ENCODE measurements at regions not wholly inside any gene's neighbourhood (a gene's known extent, or its start where the extent isn't known, plus 50 kb on each side); places are given as distances from the start of the nearest gene placed in this dataset.

DNA sequence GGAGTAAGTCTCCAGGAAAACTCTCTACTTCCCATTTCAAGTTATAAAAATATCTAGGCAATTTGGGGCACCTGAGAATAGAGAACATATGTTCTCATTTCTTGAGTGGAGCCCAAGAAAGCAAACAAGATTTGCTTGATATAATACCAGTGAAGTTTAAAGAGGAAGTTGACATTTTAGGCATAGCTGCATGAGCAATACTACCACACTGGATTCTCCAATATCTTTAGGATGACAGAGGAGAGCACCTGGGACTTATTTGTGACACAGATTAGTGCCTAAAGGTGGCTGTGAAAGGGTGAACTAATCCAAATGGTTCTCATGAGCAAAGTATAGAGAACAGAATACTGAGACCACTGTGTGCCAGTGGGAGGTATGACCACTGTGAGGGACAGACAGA is 423.5 kb upstream of the RIOK2 start:
- no peak for DNase-seq

DNA sequence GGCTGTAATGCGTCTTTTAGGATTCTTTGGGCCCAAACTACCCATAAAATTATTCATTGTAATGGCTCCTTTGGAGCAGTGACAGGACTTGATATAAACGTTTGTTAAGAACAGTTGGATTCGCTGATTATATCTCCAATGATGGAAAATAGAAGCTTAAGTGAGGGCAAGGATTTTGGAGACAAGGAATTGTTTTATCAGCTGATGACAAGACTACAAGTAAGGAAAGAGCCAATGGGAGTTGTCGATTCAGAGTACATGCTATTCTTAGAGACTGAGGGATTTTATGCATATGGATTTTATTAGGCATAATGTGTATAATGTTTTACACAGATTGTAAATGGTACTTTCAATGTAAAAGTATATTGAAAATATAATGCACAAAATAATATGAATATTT is 425.5 kb upstream of the RIOK2 start:
- no peak for DNase-seq

DNA sequence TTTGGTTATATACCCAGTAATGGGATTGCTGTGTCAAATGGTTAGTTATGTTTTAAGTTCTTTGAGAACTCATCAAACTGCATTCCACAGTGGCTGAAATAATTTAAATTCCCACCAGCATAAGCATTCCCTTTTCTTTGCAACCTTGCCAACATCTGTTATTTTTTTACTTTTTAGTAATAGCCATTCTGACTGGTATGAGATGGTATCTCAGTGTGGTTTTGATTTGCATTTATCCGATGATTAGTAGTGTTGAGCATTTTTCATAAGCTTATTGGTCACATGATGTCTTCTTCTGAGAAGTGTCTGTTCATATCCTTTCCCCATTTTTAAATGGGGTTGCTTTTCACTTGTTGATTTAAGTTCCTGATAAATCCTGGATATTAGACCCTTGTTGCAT is 435.7 kb upstream of the RIOK2 start:
- no peak for DNase-seq

- DNase-seq: no peak
Observed at GRCh38 chr5:97623441-97623840, 440.4 kb upstream of the RIOK2 start.

- DNase-seq: no peak
Observed at GRCh38 chr5:97624886-97625285, 441.8 kb upstream of the RIOK2 start.

- DNase-seq: no peak
Observed at GRCh38 chr5:97627272-97627671, 444.2 kb upstream of the RIOK2 start.

DNA sequence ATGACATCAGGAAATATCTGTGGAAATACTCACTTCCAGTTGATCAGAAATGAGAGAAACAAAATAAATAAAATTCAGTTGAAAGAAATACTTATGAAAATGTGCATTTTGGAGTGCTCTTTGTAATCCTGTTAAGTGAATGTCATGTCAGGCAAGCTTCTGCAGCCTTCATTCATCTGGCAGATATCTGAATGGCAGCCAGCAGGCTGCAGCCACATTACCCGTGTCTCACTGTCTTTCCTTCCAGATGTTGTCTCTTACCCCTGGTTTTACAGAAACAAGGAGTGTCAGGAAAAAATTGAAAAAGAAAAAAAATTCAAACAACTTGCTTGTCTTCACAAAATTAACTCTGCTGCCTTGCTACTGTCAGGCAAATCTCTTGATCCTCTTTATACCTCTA is 445.0 kb upstream of the RIOK2 start:
- DNase-seq: no peak

GRCh38 chr5:97628807-97629206 is 445.8 kb upstream of the RIOK2 start:
- DNase-seq: no peak

DNA sequence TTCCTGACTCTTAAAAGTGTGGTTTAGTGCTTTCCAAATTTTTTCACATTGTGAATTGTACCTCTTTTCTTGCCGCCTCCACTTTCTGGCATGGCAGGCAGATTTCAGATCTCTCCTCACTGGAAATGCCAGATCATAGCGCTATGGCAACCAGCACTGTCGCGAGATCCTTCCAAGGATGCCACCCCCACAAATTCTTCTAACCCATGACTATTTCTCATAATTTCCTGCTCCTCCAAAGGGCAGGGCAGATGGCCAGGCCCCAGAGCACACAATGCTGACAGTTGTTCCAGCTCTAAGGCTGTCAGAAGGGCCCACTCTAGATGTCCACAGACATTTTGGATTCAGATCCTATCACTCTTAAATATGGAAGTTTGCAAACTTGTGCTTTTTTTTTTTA is 446.2 kb upstream of the RIOK2 start:
- DNase-seq: no peak

- DNase-seq: no peak
Observed at GRCh38 chr5:97635553-97635952, 452.5 kb upstream of the RIOK2 start.

DNA sequence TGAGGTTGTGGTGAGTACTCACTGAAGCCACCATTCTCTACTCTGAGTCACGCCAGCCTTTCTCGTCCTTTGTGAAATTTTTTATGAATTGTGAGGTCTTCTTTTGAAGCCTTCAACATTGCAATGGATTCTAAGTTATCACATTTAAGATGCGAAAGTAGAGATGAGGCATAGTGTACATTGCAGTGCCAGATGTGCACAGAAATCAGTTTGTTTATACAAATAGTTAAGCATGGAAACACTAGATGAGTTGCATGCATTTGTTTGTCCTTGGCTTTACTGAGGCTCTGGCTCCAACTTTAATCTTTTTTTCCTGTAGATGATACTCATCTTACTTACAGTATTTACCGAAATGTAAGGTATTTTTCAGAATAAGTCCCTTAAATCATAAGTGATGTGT is 453.7 kb upstream of the RIOK2 start:
- DNase-seq: no peak

- no peak for DNase-seq
Observed at GRCh38 chr5:97641081-97641480, 458.0 kb upstream of the RIOK2 start.

GRCh38 chr5:97644206-97644605 is 461.2 kb upstream of the RIOK2 start:
- no peak for DNase-seq

- DNase-seq: no peak
Observed at GRCh38 chr5:97644896-97645295, 461.8 kb upstream of the RIOK2 start.

GRCh38 chr5:97657239-97657638 is 474.2 kb upstream of the RIOK2 start:
- DNase-seq: no peak

GRCh38 chr5:97658116-97658900 is 475.3 kb upstream of the RIOK2 start:
- no peak for DNase-seq

GRCh38 chr5:97666783-97667182 is 483.7 kb upstream of the RIOK2 start:
- DNase-seq: no peak

DNA sequence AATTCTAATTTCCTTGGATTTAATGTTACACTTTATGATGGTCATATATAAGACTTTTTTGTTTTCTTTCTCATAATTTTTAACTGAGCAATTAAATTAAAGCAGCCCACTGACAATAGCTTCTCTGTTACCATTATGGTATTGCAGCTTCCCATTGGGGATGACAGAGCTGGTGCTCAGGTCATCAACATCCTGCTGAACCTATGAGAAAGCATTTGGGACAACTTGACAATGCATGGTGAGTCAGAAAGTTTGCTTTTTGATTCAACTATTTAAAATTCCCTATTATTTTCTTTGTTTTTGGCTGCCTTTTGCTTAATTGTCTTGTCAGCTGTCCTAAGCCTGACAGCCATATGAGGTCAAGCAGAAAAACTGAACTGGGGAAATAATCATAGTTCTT is 487.4 kb upstream of the RIOK2 start:
- no peak for DNase-seq

- no peak for DNase-seq
Observed at GRCh38 chr5:97676608-97677007, 493.6 kb upstream of the RIOK2 start.

DNA sequence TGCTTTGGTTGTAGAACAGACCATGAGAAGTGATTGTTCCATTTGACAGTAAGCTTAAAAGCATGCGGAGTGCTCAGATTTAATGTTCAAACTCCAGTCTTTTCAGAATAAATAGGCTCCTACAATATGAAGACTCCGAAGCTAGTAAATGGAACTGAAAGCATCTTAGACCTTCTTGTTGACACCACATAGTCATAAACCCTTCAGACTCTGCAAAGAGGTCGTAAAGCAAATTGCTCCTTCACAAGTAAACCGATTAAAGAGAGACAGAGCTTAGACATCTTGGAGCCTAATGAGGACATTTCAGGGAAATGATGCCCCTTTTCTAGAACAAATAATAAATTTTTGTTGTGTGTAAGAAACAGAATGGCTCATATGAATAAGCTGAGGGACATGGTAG is 511.0 kb upstream of the RIOK2 start:
- no peak for DNase-seq

GRCh38 chr5:97714424-97714823 is 531.4 kb upstream of the RIOK2 start:
- no peak for DNase-seq

GRCh38 chr5:97726106-97726505 is 543.1 kb upstream of the RIOK2 start:
- DNase-seq: no peak

GRCh38 chr5:97728920-97729319 is 545.9 kb upstream of the RIOK2 start:
- DNase-seq: no peak

DNA sequence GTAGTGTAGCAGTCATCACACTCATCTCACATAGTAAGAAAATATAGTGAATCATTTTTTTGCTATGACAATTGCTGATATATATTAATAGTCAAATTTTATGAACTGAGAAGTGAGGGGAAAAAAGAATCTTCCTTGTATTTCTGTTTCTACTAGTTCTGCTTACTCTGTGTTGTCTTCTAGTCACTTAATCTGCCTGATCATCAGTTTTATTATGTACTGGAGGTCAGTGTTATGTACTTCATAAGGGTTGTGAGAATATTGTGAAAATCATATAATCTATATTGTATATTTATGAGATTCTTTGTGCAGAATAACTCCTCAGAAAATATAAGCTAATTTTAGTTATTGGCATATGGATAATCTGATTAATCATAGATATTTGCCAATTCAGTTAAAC is 546.9 kb upstream of the RIOK2 start:
- DNase-seq: no peak

- DNase-seq: no peak
Observed at GRCh38 chr5:97735209-97735608, 552.2 kb upstream of the RIOK2 start.

All from activated CD4-positive, alpha-beta T cell treated with anti-CD3 and anti-CD28 coated beads, Interleukin-2, amount 50 U/mL, for 48 hours (primary cell).